Osteoblast (primary cell): ENCODE measurements at regions not wholly inside any gene's neighbourhood (a gene's known extent, or its start where the extent isn't known, plus 50 kb on each side); places are given as distances from the start of the nearest gene placed in this dataset.

Source experiments
- DNase-seq: peaks from one replicate; pipeline ENCODE4 v3.0.0; 2011; ENCODE audit warnings: low spot score, mixed read lengths; ENCODE audit not compliant: insufficient read length; ENCODE audit errors: missing footprints
- H2AFZ ChIP-seq: 2 replicates; pipeline ENCODE4 v1.6.0; 2011; ENCODE audit warnings: mild to moderate bottlenecking, low read length
- H3K27ac ChIP-seq: 2 replicates; pipeline ENCODE4 v1.5.1; 2011; ENCODE audit warnings: mild to moderate bottlenecking, low read depth, low read length, moderate library complexity
- H3K27me3 ChIP-seq: 2 replicates; pipeline ENCODE4 v1.6.0; 2012; ENCODE audit warnings: mild to moderate bottlenecking, control low read depth, inconsistent platforms, low read length, moderate library complexity; ENCODE audit not compliant: insufficient read depth
- H3K36me3 ChIP-seq: 2 replicates; pipeline ENCODE4 v1.5.1; 2011; ENCODE audit warnings: mild to moderate bottlenecking, low read length, control low read depth, moderate library complexity; ENCODE audit not compliant: insufficient read depth
- H3K4me1 ChIP-seq: 2 replicates; pipeline ENCODE4 v1.5.1; 2011; ENCODE audit warnings: mild to moderate bottlenecking, low read length, control low read depth, moderate library complexity; ENCODE audit not compliant: insufficient read depth
- H3K4me2 ChIP-seq: 2 replicates; pipeline ENCODE4 v1.6.0; 2011; ENCODE audit warnings: mild to moderate bottlenecking, low read length; ENCODE audit not compliant: insufficient read depth
- H3K4me3 ChIP-seq: fragments of 200-600 bp; sonication (generic); 3 replicates; pipeline ENCODE4 v1.5.1; 2012; ENCODE audit warnings: mild to moderate bottlenecking, low read length, inconsistent platforms; ENCODE audit not compliant: insufficient read depth
- H3K79me2 ChIP-seq: 2 replicates; pipeline ENCODE4 v1.6.0; 2012; ENCODE audit warnings: mild to moderate bottlenecking, low read length, control low read depth, inconsistent platforms; ENCODE audit not compliant: insufficient read depth
- H3K9me3 ChIP-seq: 2 replicates; pipeline ENCODE4 v1.5.1; 2011; ENCODE audit warnings: low read depth, low read length, control low read depth
- H4K20me1 ChIP-seq: 2 replicates; pipeline ENCODE4 v1.6.0; 2012; ENCODE audit warnings: mild to moderate bottlenecking, low read length, control low read depth; ENCODE audit not compliant: insufficient read depth
- TF ChIP-seq, protein P1 (sequence below): IDR thresholded peaks from 2 replicates; pipeline ENCODE4 v1.5.1; 2011; ENCODE audit warnings: mild to moderate bottlenecking, low read depth, low read length, moderate library complexity; ENCODE audit errors: extremely low read depth

- no peaks in the 10 kb centered on the region for H3K9me3 ChIP-seq
- peaks cover 2% of the 10 kb centered on the region for H3K27me3 ChIP-seq
- H3K27ac ChIP-seq: no peak overlapping the region
- no peak for DNase-seq
- H2AFZ ChIP-seq: no peak overlapping the region
- no peaks in the 10 kb centered on the region for H3K36me3 ChIP-seq
- H3K4me2 ChIP-seq: no peak overlapping the region
- TF ChIP-seq, protein P1, sequence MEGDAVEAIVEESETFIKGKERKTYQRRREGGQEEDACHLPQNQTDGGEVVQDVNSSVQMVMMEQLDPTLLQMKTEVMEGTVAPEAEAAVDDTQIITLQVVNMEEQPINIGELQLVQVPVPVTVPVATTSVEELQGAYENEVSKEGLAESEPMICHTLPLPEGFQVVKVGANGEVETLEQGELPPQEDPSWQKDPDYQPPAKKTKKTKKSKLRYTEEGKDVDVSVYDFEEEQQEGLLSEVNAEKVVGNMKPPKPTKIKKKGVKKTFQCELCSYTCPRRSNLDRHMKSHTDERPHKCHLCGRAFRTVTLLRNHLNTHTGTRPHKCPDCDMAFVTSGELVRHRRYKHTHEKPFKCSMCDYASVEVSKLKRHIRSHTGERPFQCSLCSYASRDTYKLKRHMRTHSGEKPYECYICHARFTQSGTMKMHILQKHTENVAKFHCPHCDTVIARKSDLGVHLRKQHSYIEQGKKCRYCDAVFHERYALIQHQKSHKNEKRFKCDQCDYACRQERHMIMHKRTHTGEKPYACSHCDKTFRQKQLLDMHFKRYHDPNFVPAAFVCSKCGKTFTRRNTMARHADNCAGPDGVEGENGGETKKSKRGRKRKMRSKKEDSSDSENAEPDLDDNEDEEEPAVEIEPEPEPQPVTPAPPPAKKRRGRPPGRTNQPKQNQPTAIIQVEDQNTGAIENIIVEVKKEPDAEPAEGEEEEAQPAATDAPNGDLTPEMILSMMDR: no peak
- no peaks in the 10 kb centered on the region for H3K79me2 ChIP-seq
- peaks cover 14% of the 10 kb centered on the region for H3K4me1 ChIP-seq
- no peak overlapping the region for H3K4me3 ChIP-seq
- no peaks in the 10 kb centered on the region for H4K20me1 ChIP-seq
Measured at GRCh38 chr7:27433581-27433980, 191.0 kb downstream of the EVX1 start.

- Histone ChIP-seq H2AFZ (peak overlapping the region; percentile 26), H3K4me1 (peaks cover 14% of the 10 kb centered on the region), H3K79me2 (no peaks in the 10 kb centered on the region), H3K36me3 (no peaks in the 10 kb centered on the region), H3K4me3 (no peak overlapping the region), H3K27me3 (no peaks in the 10 kb centered on the region), H4K20me1 (no peaks in the 10 kb centered on the region), H3K9me3 (no peaks in the 10 kb centered on the region), H3K27ac (no peak overlapping the region), H3K4me2 (peak overlapping the region; percentile 6)
- TF ChIP-seq, protein P1: peak; percentile 33
- DNase-seq: no peak
Measured at GRCh38 chr7:27434756-27435400, 192.3 kb downstream of the EVX1 start.

DNA sequence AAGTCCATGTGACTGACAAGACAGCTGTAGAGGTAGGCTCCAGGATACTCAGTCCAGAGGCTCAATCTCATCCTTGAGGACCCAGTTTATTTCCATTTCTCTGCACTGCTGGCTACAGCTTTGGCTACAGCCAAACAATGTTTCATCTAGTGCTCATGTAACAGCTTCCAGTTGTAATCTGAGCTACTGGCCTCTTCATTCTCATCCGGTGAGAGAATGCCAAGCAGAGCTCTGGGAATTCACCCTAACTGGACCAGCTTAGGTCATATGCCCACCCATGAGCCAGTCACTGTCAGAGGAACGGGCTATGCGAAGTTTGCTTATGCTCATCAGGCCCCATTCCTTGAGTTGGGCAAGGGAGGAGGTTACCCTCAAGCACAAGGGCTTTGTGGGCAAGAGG lies 192.9 kb downstream of the EVX1 start:
- peaks cover 14% of the 10 kb centered on the region for H3K4me1 ChIP-seq
- peak; percentile 77 for DNase-seq
- no peaks in the 10 kb centered on the region for H3K36me3 ChIP-seq
- no peaks in the 10 kb centered on the region for H3K9me3 ChIP-seq
- TF ChIP-seq, protein P1: no peak
- H3K27ac ChIP-seq: no peak overlapping the region
- no peaks in the 10 kb centered on the region for H4K20me1 ChIP-seq
- H3K27me3 ChIP-seq: no peaks in the 10 kb centered on the region
- H3K79me2 ChIP-seq: no peaks in the 10 kb centered on the region
- H3K4me2 ChIP-seq: peak overlapping the region; percentile 6
- H3K4me3 ChIP-seq: no peak overlapping the region
- H2AFZ ChIP-seq: peak overlapping the region; percentile 26

DNA sequence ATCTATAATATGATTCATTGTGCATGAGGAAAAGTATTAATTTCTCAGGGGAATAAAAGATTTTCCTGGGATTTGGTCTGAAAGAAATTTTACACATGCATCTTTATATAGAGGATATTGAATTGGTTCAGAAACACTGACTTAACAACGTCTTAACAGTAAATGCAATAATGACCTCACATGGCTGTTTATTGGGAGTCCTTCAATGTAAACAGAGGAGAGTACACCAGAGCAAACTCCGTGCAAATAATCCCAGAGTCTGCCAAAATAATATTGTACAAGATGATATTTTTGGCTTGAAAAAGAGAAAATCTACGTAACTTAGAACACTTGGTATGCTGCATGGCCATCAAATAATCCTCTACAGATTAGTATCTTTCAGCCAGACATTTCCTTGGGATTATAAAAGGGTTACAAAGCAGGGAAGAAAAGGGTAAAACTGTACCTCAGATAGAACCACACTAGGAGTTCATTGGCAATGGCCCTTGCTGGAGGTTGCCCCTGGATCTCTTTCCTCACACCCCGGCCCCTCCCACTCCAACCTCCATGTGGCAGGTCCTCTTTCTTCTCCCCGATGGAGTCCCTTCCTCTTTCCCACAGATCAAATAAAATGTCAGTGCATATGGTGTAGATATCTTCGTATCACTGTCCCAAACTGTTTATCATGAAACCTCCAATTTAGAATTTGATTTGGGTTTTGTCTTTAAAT lies 196.4 kb downstream of the EVX1 start:
- TF ChIP-seq, protein P1: no peak
- no peak for DNase-seq
- H3K79me2 ChIP-seq: no peaks in the 10 kb centered on the region

More for the DNA sequence above, 196.4 kb downstream of the EVX1 start:
- no peaks in the 10 kb centered on the region for H3K27me3 ChIP-seq
- no peaks in the 10 kb centered on the region for H3K9me3 ChIP-seq
- H2AFZ ChIP-seq: no peak overlapping the region
- no peaks in the 10 kb centered on the region for H4K20me1 ChIP-seq
- H3K4me1 ChIP-seq: peaks cover 24% of the 10 kb centered on the region
- no peaks in the 10 kb centered on the region for H3K36me3 ChIP-seq
- no peak overlapping the region for H3K27ac ChIP-seq
- H3K4me3 ChIP-seq: no peak overlapping the region
- no peak overlapping the region for H3K4me2 ChIP-seq
